ENCODE measurements at regions not wholly inside any gene's neighbourhood (a gene's known extent, or its start where the extent isn't known, plus 50 kb on each side); places are given as distances from the start of the nearest gene placed in this dataset.

DNA sequence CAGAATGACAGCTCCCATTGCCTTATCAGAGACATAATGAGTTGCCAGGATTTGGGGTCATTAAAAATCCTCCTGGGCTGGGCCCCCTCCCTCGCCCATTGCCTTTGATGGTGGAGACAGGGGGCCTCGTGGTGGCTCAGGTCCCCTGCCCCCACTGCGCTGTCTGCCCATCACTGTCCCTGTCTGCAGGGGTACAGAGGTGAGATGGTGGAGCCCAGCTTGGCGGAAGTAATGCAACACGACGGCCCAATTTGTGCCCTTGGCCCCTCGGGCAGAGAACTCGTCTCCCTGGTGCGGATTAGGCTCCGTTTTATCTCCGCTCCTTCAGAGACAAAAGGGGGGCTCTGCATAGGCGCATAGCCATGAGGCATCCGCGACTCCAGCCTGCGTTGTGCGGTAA is 152.4 kb upstream of the UNC5B start (continued):
- no peak for TF ChIP-seq BRD9 (IDR thresholded peaks at IDR 0.05; ENCODE audit: low read depth, partially characterized antibody)
- TF ChIP-seq HDGF (IDR thresholded peaks at IDR 0.05), result no peak
- no peak for TF ChIP-seq MECOM (CRISPR knock-in tag; IDR thresholded peaks at IDR 0.05)
- no peak for TF ChIP-seq MCM7 (IDR thresholded peaks at IDR 0.05)
- TF ChIP-seq CTBP1 (IDR thresholded peaks at IDR 0.05; ENCODE audit: borderline replicate concordance), result no peak

- H3K9me1 ChIP-seq (ENCODE audit: control insufficient read depth, insufficient read depth, low read length), result no peaks in the 10 kb centered on the region
- H3K9ac ChIP-seq (ENCODE audit: insufficient read depth in 1 of 2, low read depth in 2 of 2, low read length in 2 of 2), result no peak overlapping the region
- H3K4me3 ChIP-seq, result no peak overlapping the region
- H3K4me1 ChIP-seq (replicated peaks in 1 of 2; ENCODE audit: control insufficient read depth in 2 of 2, insufficient read depth in 2 of 2, low read length in 2 of 2), result no peaks in the 10 kb centered on the region; a peak in 1 of 5 replicates
- H3K9me3 ChIP-seq (replicated peaks; ENCODE audit: control insufficient read depth, insufficient read depth, low read depth, low read length), result no peaks in the 10 kb centered on the region
- no peak for DNase-seq (ENCODE audit: extremely low read depth in 1 of 4, low spot score in 3 of 4)
- ATAC-seq, result no peak
- ChIA-PET CTCF (ENCODE audit: low intra/inter-chr PET ratio) (no interaction called here), POLR2A (interaction anchor here (0.5 to 1.1 kb wide), 8 partner anchors 10 to 184 kb away, joined by 3 to 4 read pairs (median 3); no protein-coding TSS in a partner anchor)
- BruUV-seq (replicated peaks), result no TSS peak
- H4K20me1 ChIP-seq (replicated peaks; ENCODE audit: control insufficient read depth, insufficient read depth, low read length), result peaks cover 6% of the 10 kb centered on the region; the same call in 1 of the 2 replicates
- peaks cover 44 to 79% of the 10 kb centered on the region in 2 experiments for H3K27me3 ChIP-seq (ENCODE audit: control insufficient read depth in 2 of 2, insufficient read depth in 2 of 2, low read length in 2 of 2)
- in situ Hi-C loops (cut with MboI) (no loop called here), intact Hi-C loops (cut with micrococcal nuclease) (no loop called here)
- no peaks in the 10 kb centered on the region for H3K36me3 ChIP-seq (ENCODE audit: control insufficient read depth, insufficient read depth, low read length)
- no peak overlapping the region for H3K4me2 ChIP-seq (ENCODE audit: insufficient read depth, low read length)
- no peak overlapping the region for H3K27ac ChIP-seq (ENCODE audit: extremely low read depth, low read depth, low read length)
- no peak overlapping the region for H2AFZ ChIP-seq (ENCODE audit: low read depth, low read length)
- no peaks in the 10 kb centered on the region for H3K79me2 ChIP-seq (ENCODE audit: control insufficient read depth, insufficient read depth, low read length)
- TF ChIP-seq CBFA2T3 (IDR thresholded peaks at IDR 0.05) (peak; percentile 32; the same call in 1 of the 2 replicates), GATAD2A (IDR thresholded peaks at IDR 0.05) (no peak)
- WGBS (ENCODE audit: insufficient coverage, low coverage, missing lambda C conversion rate), result 6% methylated on average over 12 of the region's 12 CpGs
- no peak for FAIRE-seq
Measured at GRCh38 chr10:71060476-71061426, 151.6 kb upstream of the UNC5B start.

Data from K562 (cell line).